Hematopoietic multipotent progenitor cell (in vitro differentiated cells): ENCODE measurements at regions not wholly inside any gene's neighbourhood (a gene's known extent, or its start where the extent isn't known, plus 50 kb on each side); places are given as distances from the start of the nearest gene placed in this dataset.

Experiments
- DNase-seq, 3 donors: peaks; one replicate each; pipeline ENCODE4 v3.0.0-alpha.2; 2011 to 2015; ENCODE audit warnings: low read depth in 2 of 3, low spot score in 2 of 3

- no peak for DNase-seq
These were observed 156.2 kb upstream of the ANKH start for GRCh38 chr5:15027764-15028163.

- no peak for DNase-seq
These were observed 155.4 kb upstream of the ANKH start for GRCh38 chr5:15026944-15027343.

- DNase-seq, result no peak
These were observed 154.7 kb upstream of the ANKH start for GRCh38 chr5:15026011-15026893.

GRCh38 chr5:15023846-15024245 lies 152.3 kb upstream of the ANKH start:
- DNase-seq, result no peak

- no peak for DNase-seq
These were observed 151.7 kb upstream of the ANKH start for GRCh38 chr5:15023266-15023665.

GRCh38 chr5:15021266-15022046 lies 149.9 kb upstream of the ANKH start:
- no peak for DNase-seq

- DNase-seq, result no peak
These were observed 149.2 kb upstream of the ANKH start for GRCh38 chr5:15020736-15021135.

- DNase-seq, result no peak
These were observed 143.2 kb upstream of the ANKH start for GRCh38 chr5:15014809-15015208.

- DNase-seq, result peak; percentile 10 to 51 (median 21)
These were observed 142.3 kb upstream of the ANKH start for GRCh38 chr5:15013654-15014463.

- no peak for DNase-seq
These were observed 140.5 kb upstream of the ANKH start for GRCh38 chr5:15012061-15012460.

GRCh38 chr5:15010936-15011335 lies 139.4 kb upstream of the ANKH start:
- DNase-seq, result no peak

- DNase-seq, result peak in 2 of 3 donors; percentile 31 to 50
These were observed 137.8 kb upstream of the ANKH start for GRCh38 chr5:15009420-15009819.

- DNase-seq, result no peak
These were observed 137.3 kb upstream of the ANKH start for GRCh38 chr5:15008921-15009320.

- DNase-seq, result no peak
These were observed 136.9 kb upstream of the ANKH start for GRCh38 chr5:15008476-15008875.

GRCh38 chr5:15007646-15008045 lies 136.1 kb upstream of the ANKH start:
- DNase-seq, result no peak

GRCh38 chr5:15004506-15004905 lies 132.9 kb upstream of the ANKH start:
- DNase-seq, result no peak

GRCh38 chr5:15003511-15003920 lies 131.9 kb upstream of the ANKH start:
- peak; percentile 40 to 82 (median 62) for DNase-seq

- DNase-seq, result no peak
These were observed 131.2 kb upstream of the ANKH start for GRCh38 chr5:15002791-15003190.

GRCh38 chr5:15002173-15002572 lies 130.6 kb upstream of the ANKH start:
- DNase-seq, result no peak

- DNase-seq, result no peak
These were observed 129.9 kb upstream of the ANKH start for GRCh38 chr5:15001517-15001916.

- DNase-seq, result no peak
These were observed 126.9 kb upstream of the ANKH start for GRCh38 chr5:14998491-14998890.
